ENCODE measurements at regions not wholly inside any gene's neighbourhood (a gene's known extent, or its start where the extent isn't known, plus 50 kb on each side); places are given as distances from the start of the nearest gene placed in this dataset.

DNA sequence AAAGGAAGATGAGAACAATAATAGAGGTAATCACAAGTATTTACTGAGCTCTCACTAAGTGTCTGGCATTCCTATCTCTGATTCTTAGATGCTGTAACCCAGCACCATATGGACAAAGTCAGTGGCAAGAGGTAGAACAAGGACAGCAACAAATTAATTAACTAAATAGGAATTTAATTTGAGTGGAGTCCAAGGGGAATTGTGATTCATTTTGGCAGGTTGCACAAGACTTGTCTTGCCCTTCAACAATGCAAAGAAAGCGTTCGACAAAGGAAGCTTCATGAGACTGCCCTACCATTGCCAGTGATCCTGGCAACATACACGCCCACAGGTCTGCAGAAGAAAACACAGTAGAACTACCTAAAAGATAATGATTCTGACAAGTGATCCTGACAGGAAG lies 221.6 kb downstream of the RBM43 start:
- TF ChIP-seq, protein P1, sequence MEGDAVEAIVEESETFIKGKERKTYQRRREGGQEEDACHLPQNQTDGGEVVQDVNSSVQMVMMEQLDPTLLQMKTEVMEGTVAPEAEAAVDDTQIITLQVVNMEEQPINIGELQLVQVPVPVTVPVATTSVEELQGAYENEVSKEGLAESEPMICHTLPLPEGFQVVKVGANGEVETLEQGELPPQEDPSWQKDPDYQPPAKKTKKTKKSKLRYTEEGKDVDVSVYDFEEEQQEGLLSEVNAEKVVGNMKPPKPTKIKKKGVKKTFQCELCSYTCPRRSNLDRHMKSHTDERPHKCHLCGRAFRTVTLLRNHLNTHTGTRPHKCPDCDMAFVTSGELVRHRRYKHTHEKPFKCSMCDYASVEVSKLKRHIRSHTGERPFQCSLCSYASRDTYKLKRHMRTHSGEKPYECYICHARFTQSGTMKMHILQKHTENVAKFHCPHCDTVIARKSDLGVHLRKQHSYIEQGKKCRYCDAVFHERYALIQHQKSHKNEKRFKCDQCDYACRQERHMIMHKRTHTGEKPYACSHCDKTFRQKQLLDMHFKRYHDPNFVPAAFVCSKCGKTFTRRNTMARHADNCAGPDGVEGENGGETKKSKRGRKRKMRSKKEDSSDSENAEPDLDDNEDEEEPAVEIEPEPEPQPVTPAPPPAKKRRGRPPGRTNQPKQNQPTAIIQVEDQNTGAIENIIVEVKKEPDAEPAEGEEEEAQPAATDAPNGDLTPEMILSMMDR (IDR thresholded peaks at IDR 0.05; ENCODE audit: insufficient read depth, low read length) = no peak
- TF ChIP-seq, protein P2, sequence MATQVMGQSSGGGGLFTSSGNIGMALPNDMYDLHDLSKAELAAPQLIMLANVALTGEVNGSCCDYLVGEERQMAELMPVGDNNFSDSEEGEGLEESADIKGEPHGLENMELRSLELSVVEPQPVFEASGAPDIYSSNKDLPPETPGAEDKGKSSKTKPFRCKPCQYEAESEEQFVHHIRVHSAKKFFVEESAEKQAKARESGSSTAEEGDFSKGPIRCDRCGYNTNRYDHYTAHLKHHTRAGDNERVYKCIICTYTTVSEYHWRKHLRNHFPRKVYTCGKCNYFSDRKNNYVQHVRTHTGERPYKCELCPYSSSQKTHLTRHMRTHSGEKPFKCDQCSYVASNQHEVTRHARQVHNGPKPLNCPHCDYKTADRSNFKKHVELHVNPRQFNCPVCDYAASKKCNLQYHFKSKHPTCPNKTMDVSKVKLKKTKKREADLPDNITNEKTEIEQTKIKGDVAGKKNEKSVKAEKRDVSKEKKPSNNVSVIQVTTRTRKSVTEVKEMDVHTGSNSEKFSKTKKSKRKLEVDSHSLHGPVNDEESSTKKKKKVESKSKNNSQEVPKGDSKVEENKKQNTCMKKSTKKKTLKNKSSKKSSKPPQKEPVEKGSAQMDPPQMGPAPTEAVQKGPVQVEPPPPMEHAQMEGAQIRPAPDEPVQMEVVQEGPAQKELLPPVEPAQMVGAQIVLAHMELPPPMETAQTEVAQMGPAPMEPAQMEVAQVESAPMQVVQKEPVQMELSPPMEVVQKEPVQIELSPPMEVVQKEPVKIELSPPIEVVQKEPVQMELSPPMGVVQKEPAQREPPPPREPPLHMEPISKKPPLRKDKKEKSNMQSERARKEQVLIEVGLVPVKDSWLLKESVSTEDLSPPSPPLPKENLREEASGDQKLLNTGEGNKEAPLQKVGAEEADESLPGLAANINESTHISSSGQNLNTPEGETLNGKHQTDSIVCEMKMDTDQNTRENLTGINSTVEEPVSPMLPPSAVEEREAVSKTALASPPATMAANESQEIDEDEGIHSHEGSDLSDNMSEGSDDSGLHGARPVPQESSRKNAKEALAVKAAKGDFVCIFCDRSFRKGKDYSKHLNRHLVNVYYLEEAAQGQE (IDR thresholded peaks at IDR 0.05; ENCODE audit: insufficient replicate concordance, low read depth) = no peak
- TF ChIP-seq POLR2AphosphoS5 (IDR thresholded peaks at IDR 0.05; ENCODE audit: low read depth) = no peak
- no peak for TF ChIP-seq SPI1 (IDR thresholded peaks at IDR 0.05; ENCODE audit: borderline replicate concordance, low read depth)
